H9 (cell line): ENCODE measurements at regions not wholly inside any gene's neighbourhood (a gene's known extent, or its start where the extent isn't known, plus 50 kb on each side); places are given as distances from the start of the nearest gene placed in this dataset.

Experiments used
- DNase-seq: peaks from one replicate; pipeline ENCODE4 v3.0.0-alpha.2; 2017
- H2AFZ ChIP-seq: one replicate; pipeline ENCODE4 v1.6.1; 2013; ENCODE audit warnings: mild to moderate bottlenecking, low read length, control low read depth, moderate library complexity
- H2AK5ac ChIP-seq: 2 replicates; pipeline ENCODE4 v1.6.1; 2013; ENCODE audit warnings: low read length, control low read depth, mixed read lengths; ENCODE audit not compliant: insufficient read length
- H2BK120ac ChIP-seq: one replicate; pipeline ENCODE4 v1.6.1; 2013; ENCODE audit warnings: low read depth, mild to moderate bottlenecking, low read length, control low read depth, inconsistent platforms; ENCODE audit not compliant: poor library complexity, severe bottlenecking
- H2BK12ac ChIP-seq: 2 replicates; pipeline ENCODE4 v1.6.1; 2013; ENCODE audit warnings: low read length, control low read depth, mixed read lengths, low read depth; ENCODE audit not compliant: insufficient read length
- H2BK15ac ChIP-seq: 2 replicates; pipeline ENCODE4 v1.6.1; 2013; ENCODE audit warnings: low read depth, low read length, control low read depth
- H2BK20ac ChIP-seq: one replicate; pipeline ENCODE4 v1.6.1; 2013; ENCODE audit warnings: low read depth, mild to moderate bottlenecking, low read length, control low read depth, inconsistent platforms; ENCODE audit not compliant: poor library complexity, severe bottlenecking
- H2BK5ac ChIP-seq: 2 replicates; pipeline ENCODE4 v1.6.1; 2013; ENCODE audit warnings: low read length, control low read depth, mixed read lengths; ENCODE audit not compliant: insufficient read length
- H3K14ac ChIP-seq: 2 replicates; pipeline ENCODE4 v1.6.1; 2013; ENCODE audit warnings: low read length, control low read depth; ENCODE audit not compliant: insufficient read depth
- H3K18ac ChIP-seq: 2 replicates; pipeline ENCODE4 v1.6.1; 2013; ENCODE audit warnings: low read depth, mild to moderate bottlenecking, mixed read lengths, low read length, control low read depth; ENCODE audit not compliant: insufficient read length
- H3K23ac ChIP-seq: 2 replicates; pipeline ENCODE4 v1.6.1; 2013; ENCODE audit warnings: low read length, control low read depth, mixed read lengths, low read depth; ENCODE audit not compliant: insufficient read length
- H3K23me2 ChIP-seq: 2 replicates; pipeline ENCODE4 v1.6.1; 2013; ENCODE audit warnings: low read depth, mild to moderate bottlenecking, mixed read lengths, low read length, control low read depth; ENCODE audit not compliant: insufficient read length, poor library complexity, severe bottlenecking
- H3K27ac ChIP-seq: 2 replicates; pipeline ENCODE4 v1.5.1; 2013; ENCODE audit warnings: low read length, control low read depth, mixed read lengths, low read depth; ENCODE audit not compliant: insufficient read length
- H3K27me3 ChIP-seq: 2 replicates; pipeline ENCODE4 v1.6.1; 2013; ENCODE audit warnings: low read length, control low read depth, inconsistent platforms; ENCODE audit not compliant: insufficient read depth
- H3K4ac ChIP-seq: 2 replicates; pipeline ENCODE4 v1.6.1; 2013; ENCODE audit warnings: low read depth, mild to moderate bottlenecking, control low read depth, inconsistent platforms, low read length, moderate library complexity
- H3K4me1 ChIP-seq: 2 replicates; pipeline ENCODE4 v1.6.1; 2013; ENCODE audit warnings: low read length, control low read depth, inconsistent platforms; ENCODE audit not compliant: insufficient read depth
- H3K4me2 ChIP-seq: 2 replicates; pipeline ENCODE4 v1.6.1; 2013; ENCODE audit warnings: low read length, control low read depth, mixed read lengths; ENCODE audit not compliant: insufficient read length, insufficient read depth
- H3K56ac ChIP-seq: 2 replicates; pipeline ENCODE4 v1.6.1; 2013; ENCODE audit warnings: low read depth, mild to moderate bottlenecking, mixed read lengths, low read length, control low read depth; ENCODE audit not compliant: insufficient read length
- H3K79me1 ChIP-seq: 2 replicates; pipeline ENCODE4 v1.6.1; 2013; ENCODE audit warnings: low read depth, mild to moderate bottlenecking, moderate library complexity, low read length, control low read depth, inconsistent platforms; ENCODE audit not compliant: insufficient read depth, poor library complexity, severe bottlenecking
- H3K79me2 ChIP-seq: 2 replicates; pipeline ENCODE4 v1.6.1; 2013; ENCODE audit warnings: low read length, control low read depth, inconsistent platforms; ENCODE audit not compliant: insufficient read depth
- H3K9ac ChIP-seq: 2 replicates; pipeline ENCODE4 v1.6.1; 2013; ENCODE audit warnings: low read length, control low read depth, mixed read lengths; ENCODE audit not compliant: insufficient read length; ENCODE audit errors: extremely low read depth
- H3K9me3 ChIP-seq: one replicate; pipeline ENCODE4 v1.6.1; 2013; ENCODE audit warnings: low read depth, low read length, inconsistent platforms; ENCODE audit not compliant: control insufficient read depth
- H3T11ph ChIP-seq: one replicate; pipeline ENCODE4 v1.6.1; 2013; ENCODE audit warnings: mild to moderate bottlenecking, low read length, control low read depth, inconsistent platforms
- H4K20me1 ChIP-seq: one replicate; pipeline ENCODE4 v1.6.1; 2013; ENCODE audit not compliant: control insufficient read depth, insufficient read length, insufficient read depth
- H4K5ac ChIP-seq: 2 replicates; pipeline ENCODE4 v1.6.1; 2013; ENCODE audit warnings: low read depth, mild to moderate bottlenecking, mixed read lengths, low read length, control low read depth; ENCODE audit not compliant: insufficient read length
- H4K8ac ChIP-seq: replicated peaks from 2 replicates; pipeline ENCODE4 v1.6.1; 2013; ENCODE audit warnings: low read length, control low read depth, mixed read lengths, low read depth; ENCODE audit not compliant: insufficient read length
- H4K91ac ChIP-seq: 2 replicates; pipeline ENCODE4 v1.6.1; 2013; ENCODE audit warnings: low read depth, mild to moderate bottlenecking, moderate library complexity, mixed read lengths, low read length, control low read depth; ENCODE audit not compliant: insufficient read length
- H3K27ac Mint-ChIP-seq, 3 experiments: 2 replicates in 2 of 3; 3 replicates in 1 of 3; pipeline ENCODE4 v1.8.0; 2020 to 2021; ENCODE audit warnings: mixed read lengths in 3 of 3, mild to moderate bottlenecking in 1 of 3, moderate library complexity in 1 of 3
- H3K27me3 Mint-ChIP-seq: 2 replicates; pipeline ENCODE4 v1.8.0; 2021; ENCODE audit warnings: low read depth, mild to moderate bottlenecking, moderate library complexity, mixed read lengths
- H3K36me3 Mint-ChIP-seq, 3 experiments: 2 replicates in 2 of 3; 3 replicates in 1 of 3; pipeline ENCODE4 v1.8.0; 2020 to 2021; ENCODE audit warnings: low read depth in 3 of 3, mixed read lengths in 3 of 3; ENCODE audit not compliant: insufficient read depth in 1 of 3
- H3K4me1 Mint-ChIP-seq, 2 experiments: 2 replicates each; pipeline ENCODE4 v1.8.0; 2020; ENCODE audit warnings: mixed read lengths in 2 of 2
- H3K4me3 Mint-ChIP-seq, 2 experiments: 2 replicates in 1 of 2; 3 replicates in 1 of 2; pipeline ENCODE4 v1.8.0; 2020 to 2021; ENCODE audit warnings: mild to moderate bottlenecking in 2 of 2, mixed read lengths in 2 of 2, moderate library complexity in 1 of 2
- H3K9me3 Mint-ChIP-seq, 2 experiments: 2 replicates in 1 of 2; 3 replicates in 1 of 2; pipeline ENCODE4 v1.8.0; 2020; ENCODE audit warnings: mild to moderate bottlenecking in 2 of 2, mixed read lengths in 2 of 2, moderate library complexity in 1 of 2
- CTCF ChIP-seq: fragments of 200-600 bp; sonication (generic); conservative IDR thresholded peaks from 3 replicates; pipeline ENCODE4 v1.8.0; 2021; ENCODE audit warnings: antibody characterized with exemption, mild to moderate bottlenecking
- WGBS: extraction: QIAGEN DNeasy Blood & Tissue Kit; methylation state at CpG from one replicate; pipeline ENCODE4 v1.1.7; 2013; ENCODE audit warnings: missing lambda C conversion rate, low lambda C conversion rate, mixed read lengths; ENCODE audit not compliant: insufficient read length; ENCODE audit errors: extremely low coverage; 5-methylcytosine and 5-hydroxymethylcytosine counted together

GRCh38 chr13:97538203-97538602 is 104.2 kb downstream of the RAP2A start:
- no CpG with 5 or more reads among the region's 2 CpGs for WGBS
- Histone ChIP-seq H3K9ac (no peak overlapping the region), H3K18ac (no peak overlapping the region), H2BK15ac (no peak overlapping the region), H3K79me2 (no peaks in the 10 kb centered on the region), H3K79me1 (no peaks in the 10 kb centered on the region), H4K20me1 (no peaks in the 10 kb centered on the region), H3K56ac (no peak overlapping the region), H3K9me3 (no peaks in the 10 kb centered on the region), H3K27me3 (no peaks in the 10 kb centered on the region), H3K4me2 (no peak overlapping the region), H4K91ac (no peak overlapping the region), H3T11ph (no peak overlapping the region), H2BK120ac (no peak overlapping the region), H3K23ac (no peak overlapping the region), H2AFZ (no peak overlapping the region), H4K8ac (no peak overlapping the region), H3K14ac (no peak overlapping the region), H2BK5ac (no peak overlapping the region), H3K4ac (no peak overlapping the region), H4K5ac (no peak overlapping the region), H3K23me2 (no peaks in the 10 kb centered on the region), H3K27ac (no peak overlapping the region), H2AK5ac (no peak overlapping the region), H2BK20ac (no peak overlapping the region), H3K4me1 (no peaks in the 10 kb centered on the region), H2BK12ac (no peak overlapping the region)
- no peak for DNase-seq
- Mint-ChIP-seq H3K27me3 (peaks cover 2% of the 10 kb centered on the region; the same call in 1 of the 2 replicates), H3K9me3 (no peaks in the 10 kb centered on the region), H3K27ac (no peak overlapping the region), H3K36me3 (no peaks in the 10 kb centered on the region), H3K4me1 (no peaks in the 10 kb centered on the region; a peak in 1 of 4 replicates), H3K4me3 (no peak overlapping the region)
- TF ChIP-seq CTCF: no peak
